ENCODE measurements at regions not wholly inside any gene's neighbourhood (a gene's known extent, or its start where the extent isn't known, plus 50 kb on each side); places are given as distances from the start of the nearest gene placed in this dataset.

GRCh38 chr4:106670976-106671375, 302.4 kb upstream of the GIMD1 start:
- peaks cover 6 to 7% of the 10 kb centered on the region in 2 experiments; a peak in 4 of 5 replicates for H3K9me3 Mint-ChIP-seq
- H3K18ac ChIP-seq (ENCODE audit: insufficient read length, low read depth, low read length), result no peak overlapping the region
- no peaks in the 10 kb centered on the region for H3K9me3 ChIP-seq (ENCODE audit: control insufficient read depth, low read depth, low read length)
- H2AFZ ChIP-seq (ENCODE audit: low read length), result no peak overlapping the region
- H3K56ac ChIP-seq (ENCODE audit: insufficient read length, low read depth, low read length), result no peak overlapping the region
- no peaks in the 10 kb centered on the region for H3K27me3 ChIP-seq (ENCODE audit: insufficient read depth, low read length)
- H3K27me3 Mint-ChIP-seq (ENCODE audit: low read depth), result no peaks in the 10 kb centered on the region
- H2BK15ac ChIP-seq (ENCODE audit: low read depth, low read length), result no peak overlapping the region
- H2BK5ac ChIP-seq (ENCODE audit: insufficient read length, low read length), result no peak overlapping the region
- no peak overlapping the region for H2AK5ac ChIP-seq (ENCODE audit: insufficient read length, low read length)
- no peaks in the 10 kb centered on the region for H3K79me1 ChIP-seq (ENCODE audit: insufficient read depth, low read depth, low read length, poor library complexity, severe bottlenecking)
- no peak for TF ChIP-seq CTCF (conservative IDR thresholded peaks at IDR 0.05)
- H2BK20ac ChIP-seq (ENCODE audit: low read depth, low read length, poor library complexity, severe bottlenecking), result no peak overlapping the region
- H3K14ac ChIP-seq (ENCODE audit: insufficient read depth, low read length), result no peak overlapping the region; the same call in 1 of the 2 replicates
- H3T11ph ChIP-seq (ENCODE audit: low read length), result no peak overlapping the region
- no CpG with 5 or more reads among the region's 2 CpGs for WGBS (ENCODE audit: extremely low coverage, insufficient read length, low lambda C conversion rate)
- no peak overlapping the region for H4K8ac ChIP-seq (replicated peaks; ENCODE audit: insufficient read length, low read depth, low read length)
- H3K23me2 ChIP-seq (ENCODE audit: insufficient read length, low read depth, low read length, poor library complexity, severe bottlenecking), result no peaks in the 10 kb centered on the region
- H3K36me3 Mint-ChIP-seq (ENCODE audit: insufficient read depth in 1 of 3, low read depth in 3 of 3), result no peaks in the 10 kb centered on the region
- no peak overlapping the region for H2BK12ac ChIP-seq (ENCODE audit: insufficient read length, low read depth, low read length)
- no peaks in the 10 kb centered on the region for H4K20me1 ChIP-seq (ENCODE audit: control insufficient read depth, insufficient read depth, insufficient read length)
- no peaks in the 10 kb centered on the region for H3K4me1 ChIP-seq (ENCODE audit: insufficient read depth, low read length)
- H4K91ac ChIP-seq (ENCODE audit: insufficient read length, low read depth, low read length), result no peak overlapping the region
- no peaks in the 10 kb centered on the region for H3K4me1 Mint-ChIP-seq
- H3K4me3 Mint-ChIP-seq, result no peak overlapping the region
- H2BK120ac ChIP-seq (ENCODE audit: low read depth, low read length, poor library complexity, severe bottlenecking), result no peak overlapping the region
- no peak overlapping the region for H3K23ac ChIP-seq (ENCODE audit: insufficient read length, low read depth, low read length)
- no peaks in the 10 kb centered on the region for H3K79me2 ChIP-seq (ENCODE audit: insufficient read depth, low read length)
- H3K9ac ChIP-seq (ENCODE audit: extremely low read depth, insufficient read length, low read length), result no peak overlapping the region
- H3K4me2 ChIP-seq (ENCODE audit: insufficient read depth, insufficient read length, low read length), result no peak overlapping the region
- no peak overlapping the region for H3K27ac ChIP-seq (ENCODE audit: insufficient read length, low read depth, low read length)
- H4K5ac ChIP-seq (ENCODE audit: insufficient read length, low read depth, low read length), result no peak overlapping the region
- H3K4ac ChIP-seq (ENCODE audit: low read depth, low read length), result no peak overlapping the region
- no peak overlapping the region for H3K27ac Mint-ChIP-seq
- no peak for DNase-seq

Data from H9 (cell line).